Fibroblast of mammary gland (primary cell): ENCODE measurements at regions not wholly inside any gene's neighbourhood (a gene's known extent, or its start where the extent isn't known, plus 50 kb on each side); places are given as distances from the start of the nearest gene placed in this dataset.

ENCODE experiments used
- DNase-seq: peaks from one replicate; pipeline ENCODE4 v3.0.0-alpha.2; 2010; ENCODE audit warnings: low read depth
- H3K4me3 ChIP-seq: 2 replicates; pipeline ENCODE4 v1.5.1; 2011; ENCODE audit warnings: low read depth, mild to moderate bottlenecking, low read length, moderate library complexity; ENCODE audit not compliant: control insufficient read depth
- CTCF ChIP-seq: conservative IDR thresholded peaks from 2 replicates; pipeline ENCODE4 v1.5.1; 2011; ENCODE audit warnings: low read depth, low read length, inconsistent platforms; ENCODE audit not compliant: control insufficient read depth, insufficient read depth

GRCh38 chr11:36876266-36876665 lies 278.2 kb upstream of the RAG2 start:
- H3K4me3 ChIP-seq = no peak overlapping the region
- no peak for DNase-seq
- no peak for TF ChIP-seq CTCF

GRCh38 chr11:36874291-36874690 lies 276.3 kb upstream of the RAG2 start:
- no peak for TF ChIP-seq CTCF
- DNase-seq = no peak
- no peak overlapping the region for H3K4me3 ChIP-seq

DNA sequence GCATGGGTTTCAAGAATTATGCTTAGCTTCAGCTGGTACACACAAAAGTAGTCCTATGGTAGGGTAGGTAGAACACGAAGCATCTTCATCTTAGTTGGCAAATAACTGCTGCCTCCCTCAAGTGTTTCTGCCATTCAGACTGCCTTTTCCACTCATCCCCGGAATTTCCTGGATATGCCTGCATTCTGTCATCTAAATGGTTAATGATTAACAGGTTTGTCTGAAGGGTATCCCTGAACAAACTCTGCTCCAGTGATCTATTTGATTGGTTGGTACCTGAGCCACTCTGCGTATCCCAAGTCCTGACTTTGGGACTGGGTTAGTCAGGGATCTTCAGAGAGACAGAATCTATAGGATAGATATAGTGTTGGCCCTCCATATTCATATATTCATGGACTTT lies 272.3 kb upstream of the RAG2 start:
- DNase-seq = no peak
- no peak for TF ChIP-seq CTCF
- H3K4me3 ChIP-seq = no peak overlapping the region

DNA sequence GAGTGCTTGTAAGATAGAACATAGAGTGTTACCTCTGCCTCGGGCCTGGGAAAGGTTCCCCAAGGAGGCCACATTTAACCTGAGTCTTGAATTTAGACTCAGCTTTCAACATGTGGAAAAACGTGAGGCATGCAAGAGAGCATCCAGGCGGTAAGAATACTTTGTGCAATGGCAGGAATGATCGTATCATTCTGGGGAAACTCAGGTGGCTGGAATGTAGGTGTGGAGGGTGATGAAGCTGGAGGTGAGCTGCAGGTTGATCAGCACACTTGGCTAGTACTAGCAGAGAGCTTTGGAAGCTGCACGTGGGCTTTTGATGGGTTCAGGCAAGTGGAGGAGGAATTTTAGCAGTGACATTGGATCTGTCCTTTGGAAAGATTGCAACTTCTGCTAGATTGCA lies 270.3 kb upstream of the RAG2 start:
- no peak for TF ChIP-seq CTCF
- no peak for DNase-seq
- no peak overlapping the region for H3K4me3 ChIP-seq

- no peak for TF ChIP-seq CTCF
- H3K4me3 ChIP-seq = no peak overlapping the region
- no peak for DNase-seq
These were observed 267.8 kb upstream of the RAG2 start for GRCh38 chr11:36865846-36866245.

DNA sequence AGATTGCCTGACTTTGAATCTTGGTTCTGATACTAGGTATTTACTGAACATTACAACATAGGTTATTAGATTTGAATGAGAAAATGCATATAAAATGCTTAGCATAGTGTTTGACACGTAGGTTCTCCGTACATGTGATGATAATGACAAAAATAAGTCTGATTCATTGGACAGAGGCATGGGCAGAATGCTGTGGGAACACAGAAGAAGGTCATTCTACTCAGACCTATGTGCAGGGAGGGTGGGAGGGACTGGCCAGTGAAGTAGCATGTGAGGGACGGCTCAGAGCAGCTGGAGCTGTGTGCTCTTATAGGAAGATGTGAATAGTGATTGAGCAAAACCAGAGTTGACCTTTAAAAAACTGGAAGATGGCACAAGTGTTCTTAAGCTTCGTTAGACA lies 256.8 kb upstream of the RAG2 start:
- no peak for DNase-seq
- no peak for TF ChIP-seq CTCF

DNA sequence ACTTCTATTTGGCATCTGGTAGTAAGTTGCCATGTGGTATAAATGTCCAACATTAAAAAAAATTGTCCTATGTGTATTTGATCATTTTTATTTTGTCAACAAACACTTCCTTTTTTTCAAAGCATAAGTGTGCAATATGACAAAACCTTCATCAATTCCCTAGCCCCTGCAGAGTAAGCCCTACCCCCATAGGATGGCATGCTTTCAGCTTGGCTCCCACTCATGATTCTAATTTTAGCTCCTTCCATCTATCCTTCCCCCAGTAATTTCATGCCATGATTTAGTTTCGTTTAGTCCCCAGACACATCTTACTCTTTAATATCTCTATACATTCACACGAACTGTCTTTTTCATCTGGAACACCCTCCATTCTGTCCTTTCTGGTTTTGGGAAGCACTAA lies 250.6 kb upstream of the RAG2 start:
- H3K4me3 ChIP-seq = no peak overlapping the region
- TF ChIP-seq CTCF = no peak
- DNase-seq = no peak

More for the DNA sequence above, 256.8 kb upstream of the RAG2 start:
- H3K4me3 ChIP-seq = no peak overlapping the region
